ENCODE measurements at regions not wholly inside any gene's neighbourhood (a gene's known extent, or its start where the extent isn't known, plus 50 kb on each side); places are given as distances from the start of the nearest gene placed in this dataset.

- TF ChIP-seq CTCF (IDR thresholded peaks at IDR 0.05), result no peak
- no peak for TF ChIP-seq POLR2A (IDR thresholded peaks at IDR 0.05)
These were observed 1419.9 kb upstream of the TMEM132C start for GRCh38 chr12:126847005-126847629.
